ENCODE measurements at regions not wholly inside any gene's neighbourhood (a gene's known extent, or its start where the extent isn't known, plus 50 kb on each side); places are given as distances from the start of the nearest gene placed in this dataset.

- no peaks in the 10 kb centered on the region for H3K79me1 ChIP-seq (replicated peaks; ENCODE audit: low read length, poor library complexity, severe bottlenecking)
- no peak overlapping the region for H2BK12ac ChIP-seq (ENCODE audit: low read length in 2 of 2)
- no peak overlapping the region for H4K8ac ChIP-seq (ENCODE audit: low read length)
- H2BK120ac ChIP-seq (ENCODE audit: low read depth, low read length) = no peak overlapping the region
- no peak overlapping the region for H2BK5ac ChIP-seq (ENCODE audit: low read depth, low read length, poor library complexity, severe bottlenecking)
- peaks cover 19 to 61% of the 10 kb centered on the region in 2 experiments for H3K27me3 ChIP-seq (ENCODE audit: control insufficient read depth in 1 of 2, insufficient read depth in 1 of 2, low read length in 2 of 2)
- no peak overlapping the region for H3K27ac ChIP-seq (ENCODE audit: low read length, poor library complexity, severe bottlenecking)
- H3K23ac ChIP-seq (ENCODE audit: low read length in 2 of 2) = no peak overlapping the region
- no peak overlapping the region for H3K4ac ChIP-seq (ENCODE audit: low read depth in 1 of 2, low read length in 2 of 2)
- peaks cover 4% of the 10 kb centered on the region for H3K9me3 ChIP-seq (ENCODE audit: control insufficient read depth, low read length)
- H3K18ac ChIP-seq (ENCODE audit: low read depth in 1 of 2, low read length in 2 of 2) = no peak overlapping the region
- H2AK5ac ChIP-seq (ENCODE audit: low read length, severe bottlenecking) = no peak overlapping the region
- H3K36me3 ChIP-seq (ENCODE audit: control insufficient read depth in 1 of 2, insufficient read depth in 2 of 2, low read depth in 1 of 2, low read length in 2 of 2) = no peaks in the 10 kb centered on the region
- no peak overlapping the region for H3K4me3 ChIP-seq (ENCODE audit: insufficient read depth in 1 of 2, low read depth in 1 of 2, low read length in 2 of 2)
- H3K4me2 ChIP-seq (ENCODE audit: low read length, poor library complexity, severe bottlenecking) = no peak overlapping the region
- WGBS = 92% methylated on average over 9 of the region's 9 CpGs
- H3K14ac ChIP-seq (ENCODE audit: low read length in 2 of 2) = no peak overlapping the region
- no peak overlapping the region for H4K91ac ChIP-seq (ENCODE audit: low read length)
- no peak overlapping the region for H2BK15ac ChIP-seq (ENCODE audit: low read depth, poor library complexity, severe bottlenecking)
- DNase-seq = no peak
- no peak overlapping the region for H3K9ac ChIP-seq (ENCODE audit: low read length)
- no peak overlapping the region for H2AFZ ChIP-seq (ENCODE audit: low read depth, low read length)
- peaks cover 14% of the 10 kb centered on the region for H3K4me1 ChIP-seq (ENCODE audit: control insufficient read depth, insufficient read depth, low read depth, low read length)
These were observed 79.3 kb upstream of the KCNK12 start for GRCh38 chr2:47650001-47650535.

GRCh38 chr2:47645246-47645645 is 74.5 kb upstream of the KCNK12 start:
- Histone ChIP-seq H3K14ac (ENCODE audit: low read length in 2 of 2) (no peak overlapping the region), H2BK120ac (ENCODE audit: low read depth, low read length) (no peak overlapping the region), H2AK5ac (ENCODE audit: low read length, severe bottlenecking) (no peak overlapping the region), H3K4me3 (ENCODE audit: insufficient read depth in 1 of 2, low read depth in 1 of 2, low read length in 2 of 2) (no peak overlapping the region), H3K9ac (ENCODE audit: low read length) (no peak overlapping the region), H3K27me3 (ENCODE audit: control insufficient read depth in 1 of 2, insufficient read depth in 1 of 2, low read length in 2 of 2) (peaks cover 19 to 43% of the 10 kb centered on the region in 2 experiments), H2BK5ac (ENCODE audit: low read depth, low read length, poor library complexity, severe bottlenecking) (no peak overlapping the region), H3K4ac (ENCODE audit: low read depth in 1 of 2, low read length in 2 of 2) (no peak overlapping the region), H4K8ac (ENCODE audit: low read length) (no peak overlapping the region), H3K4me2 (ENCODE audit: low read length, poor library complexity, severe bottlenecking) (no peak overlapping the region), H3K79me1 (replicated peaks; ENCODE audit: low read length, poor library complexity, severe bottlenecking) (no peaks in the 10 kb centered on the region), H3K4me1 (ENCODE audit: control insufficient read depth, insufficient read depth, low read depth, low read length) (no peaks in the 10 kb centered on the region), H3K27ac (ENCODE audit: low read length, poor library complexity, severe bottlenecking) (no peak overlapping the region), H2BK12ac (ENCODE audit: low read length in 2 of 2) (no peak overlapping the region), H2BK15ac (ENCODE audit: low read depth, poor library complexity, severe bottlenecking) (no peak overlapping the region), H2AFZ (ENCODE audit: low read depth, low read length) (no peak overlapping the region), H3K36me3 (ENCODE audit: control insufficient read depth in 1 of 2, insufficient read depth in 2 of 2, low read depth in 1 of 2, low read length in 2 of 2) (no peaks in the 10 kb centered on the region), H4K91ac (ENCODE audit: low read length) (no peak overlapping the region), H3K18ac (ENCODE audit: low read depth in 1 of 2, low read length in 2 of 2) (no peak overlapping the region), H3K23ac (ENCODE audit: low read length in 2 of 2) (no peak overlapping the region), H3K9me3 (ENCODE audit: control insufficient read depth, low read length) (peaks cover 4% of the 10 kb centered on the region)
- DNase-seq = no peak
- WGBS = no CpG with 5 or more reads among the region's 1 CpG

- Histone ChIP-seq H2AFZ (ENCODE audit: low read depth, low read length) (no peak overlapping the region), H2BK120ac (ENCODE audit: low read depth, low read length) (no peak overlapping the region), H3K18ac (ENCODE audit: low read depth in 1 of 2, low read length in 2 of 2) (no peak overlapping the region), H3K27ac (ENCODE audit: low read length, poor library complexity, severe bottlenecking) (no peak overlapping the region), H2BK5ac (ENCODE audit: low read depth, low read length, poor library complexity, severe bottlenecking) (no peak overlapping the region), H2BK12ac (ENCODE audit: low read length in 2 of 2) (no peak overlapping the region), H3K4ac (ENCODE audit: low read depth in 1 of 2, low read length in 2 of 2) (no peak overlapping the region), H3K36me3 (ENCODE audit: control insufficient read depth in 1 of 2, insufficient read depth in 2 of 2, low read depth in 1 of 2, low read length in 2 of 2) (no peaks in the 10 kb centered on the region), H3K4me2 (ENCODE audit: low read length, poor library complexity, severe bottlenecking) (no peak overlapping the region), H3K9ac (ENCODE audit: low read length) (no peak overlapping the region), H3K4me3 (ENCODE audit: insufficient read depth in 1 of 2, low read depth in 1 of 2, low read length in 2 of 2) (no peak overlapping the region), H3K14ac (ENCODE audit: low read length in 2 of 2) (no peak overlapping the region), H3K4me1 (ENCODE audit: control insufficient read depth, insufficient read depth, low read depth, low read length) (no peaks in the 10 kb centered on the region), H3K79me1 (replicated peaks; ENCODE audit: low read length, poor library complexity, severe bottlenecking) (no peaks in the 10 kb centered on the region), H2AK5ac (ENCODE audit: low read length, severe bottlenecking) (no peak overlapping the region), H3K27me3 (ENCODE audit: control insufficient read depth in 1 of 2, insufficient read depth in 1 of 2, low read length in 2 of 2) (peaks cover 19 to 34% of the 10 kb centered on the region in 2 experiments), H2BK15ac (ENCODE audit: low read depth, poor library complexity, severe bottlenecking) (no peak overlapping the region), H4K91ac (ENCODE audit: low read length) (no peak overlapping the region), H4K8ac (ENCODE audit: low read length) (no peak overlapping the region), H3K23ac (ENCODE audit: low read length in 2 of 2) (no peak overlapping the region), H3K9me3 (ENCODE audit: control insufficient read depth, low read length) (peaks cover 4% of the 10 kb centered on the region)
- no peak for DNase-seq
- 83% methylated on average over 4 of the region's 4 CpGs for WGBS
These were observed 73.6 kb upstream of the KCNK12 start for GRCh38 chr2:47644351-47644750.

GRCh38 chr2:47641366-47641765 is 70.6 kb upstream of the KCNK12 start:
- no peak overlapping the region for H2BK15ac ChIP-seq (ENCODE audit: low read depth, poor library complexity, severe bottlenecking)
- H3K4me2 ChIP-seq (ENCODE audit: low read length, poor library complexity, severe bottlenecking) = no peak overlapping the region
- no peak overlapping the region for H2BK120ac ChIP-seq (ENCODE audit: low read depth, low read length)
- H3K27me3 ChIP-seq (ENCODE audit: control insufficient read depth in 1 of 2, insufficient read depth in 1 of 2, low read length in 2 of 2) = peaks cover 21 to 42% of the 10 kb centered on the region in 2 experiments
- no peak overlapping the region for H3K9ac ChIP-seq (ENCODE audit: low read length)
- H3K23ac ChIP-seq (ENCODE audit: low read length in 2 of 2) = no peak overlapping the region
- no peak overlapping the region for H2AFZ ChIP-seq (ENCODE audit: low read depth, low read length)
- H3K4me3 ChIP-seq (ENCODE audit: insufficient read depth in 1 of 2, low read depth in 1 of 2, low read length in 2 of 2) = no peak overlapping the region
- WGBS = 75% methylated on average over 1 of the region's 2 CpGs
- H3K4me1 ChIP-seq (ENCODE audit: control insufficient read depth, insufficient read depth, low read depth, low read length) = no peaks in the 10 kb centered on the region
- no peak overlapping the region for H3K27ac ChIP-seq (ENCODE audit: low read length, poor library complexity, severe bottlenecking)
- no peak overlapping the region for H3K4ac ChIP-seq (ENCODE audit: low read depth in 1 of 2, low read length in 2 of 2)
- H4K8ac ChIP-seq (ENCODE audit: low read length) = no peak overlapping the region
- no peak for DNase-seq
- H4K91ac ChIP-seq (ENCODE audit: low read length) = no peak overlapping the region
- H2BK5ac ChIP-seq (ENCODE audit: low read depth, low read length, poor library complexity, severe bottlenecking) = no peak overlapping the region
- H2BK12ac ChIP-seq (ENCODE audit: low read length in 2 of 2) = no peak overlapping the region
- H3K79me1 ChIP-seq (replicated peaks; ENCODE audit: low read length, poor library complexity, severe bottlenecking) = no peaks in the 10 kb centered on the region
- no peaks in the 10 kb centered on the region for H3K9me3 ChIP-seq (ENCODE audit: control insufficient read depth, low read length)
- H3K14ac ChIP-seq (ENCODE audit: low read length in 2 of 2) = no peak overlapping the region
- no peak overlapping the region for H3K18ac ChIP-seq (ENCODE audit: low read depth in 1 of 2, low read length in 2 of 2)
- no peaks in the 10 kb centered on the region for H3K36me3 ChIP-seq (ENCODE audit: control insufficient read depth in 1 of 2, insufficient read depth in 2 of 2, low read depth in 1 of 2, low read length in 2 of 2)
- no peak overlapping the region for H2AK5ac ChIP-seq (ENCODE audit: low read length, severe bottlenecking)
